ENCODE measurements at regions not wholly inside any gene's neighbourhood (a gene's known extent, or its start where the extent isn't known, plus 50 kb on each side); places are given as distances from the start of the nearest gene placed in this dataset.

- DNase-seq (ENCODE audit: low spot score): no peak
- no peak overlapping the region for H3K27ac ChIP-seq
- TF ChIP-seq CTCF (IDR thresholded peaks at IDR 0.05): no peak
- H3K4me3 ChIP-seq: no peak overlapping the region
These were observed 255.6 kb downstream of the PREX1 start for GRCh38 chr20:48571949-48572847.

- no peak for TF ChIP-seq CTCF (IDR thresholded peaks at IDR 0.05)
- DNase-seq (ENCODE audit: low spot score): no peak
- H3K27ac ChIP-seq: no peak overlapping the region
- H3K4me3 ChIP-seq: no peak overlapping the region
These were observed 258.1 kb downstream of the PREX1 start for GRCh38 chr20:48569679-48570078.

GRCh38 chr20:48568520-48568919 lies 259.3 kb downstream of the PREX1 start:
- DNase-seq (ENCODE audit: low spot score): no peak
- Histone ChIP-seq H3K27ac (no peak overlapping the region), H3K4me3 (no peak overlapping the region)
- TF ChIP-seq CTCF (IDR thresholded peaks at IDR 0.05): no peak

GRCh38 chr20:48567145-48567544 lies 260.7 kb downstream of the PREX1 start:
- Histone ChIP-seq H3K27ac (no peak overlapping the region), H3K4me3 (no peak overlapping the region)
- TF ChIP-seq CTCF (IDR thresholded peaks at IDR 0.05): no peak
- DNase-seq (ENCODE audit: low spot score): no peak

- Histone ChIP-seq H3K27ac (no peak overlapping the region), H3K4me3 (no peak overlapping the region)
- no peak for TF ChIP-seq CTCF (IDR thresholded peaks at IDR 0.05)
- no peak for DNase-seq (ENCODE audit: low spot score)
These were observed 262.7 kb downstream of the PREX1 start for GRCh38 chr20:48564982-48565539.

- Histone ChIP-seq H3K27ac (no peak overlapping the region), H3K4me3 (no peak overlapping the region)
- TF ChIP-seq CTCF (IDR thresholded peaks at IDR 0.05): no peak
- DNase-seq (ENCODE audit: low spot score): no peak
These were observed 264.5 kb downstream of the PREX1 start for GRCh38 chr20:48563191-48563870.
